Breast epithelium (tissue), 4 donors: ENCODE measurements at regions not wholly inside any gene's neighbourhood (a gene's known extent, or its start where the extent isn't known, plus 50 kb on each side); places are given as distances from the start of the nearest gene placed in this dataset.

Experiments
- DNase-seq, 2 donors: peaks; one replicate each; pipeline ENCODE4 v3.0.0-alpha.2; 2019; ENCODE audit warnings: low spot score in 2 of 2
- H3K27ac ChIP-seq, 2 donors: fragments of 200-600 bp; sonication (generic) in 1 of 2; one replicate each; pipeline ENCODE4 v1.5.1; 2016 to 2019; ENCODE audit warnings: mild to moderate bottlenecking in 1 of 2
- H3K27me3 ChIP-seq, 2 donors: fragments of 200-600 bp; sonication (generic) in 1 of 2; one replicate each; pipeline versions ENCODE4 v1.5.1 to v1.6.0; 2017 to 2019; ENCODE audit warnings: control low read depth in 1 of 2, mild to moderate bottlenecking in 1 of 2
- H3K36me3 ChIP-seq: fragments of 200-600 bp; one replicate; pipeline ENCODE4 v1.5.1; 2019
- H3K4me1 ChIP-seq, 2 donors: fragments of 200-600 bp; sonication (generic); one replicate each; pipeline ENCODE4 v1.5.1; 2016 to 2019; ENCODE audit warnings: control low read depth in 1 of 2
- H3K4me3 ChIP-seq, 3 donors: fragments of 200-600 bp; sonication (generic); 1 replicate in 2 of 3; 2 replicates in 1 of 3; pipeline ENCODE4 v1.5.1; 2016 to 2019; ENCODE audit warnings: mild to moderate bottlenecking in 3 of 3, moderate library complexity in 2 of 3
- H3K9me3 ChIP-seq, 2 donors: fragments of 200-600 bp; sonication (generic) in 1 of 2; one replicate each; pipeline ENCODE4 v1.5.1; 2016 to 2019; ENCODE audit warnings: control low read depth in 1 of 2
- CTCF ChIP-seq, 3 donors: fragments of 450-650 bp; IDR thresholded peaks; one replicate each; pipeline ENCODE4 v1.5.1; 2016 to 2017; ENCODE audit warnings: antibody characterized with exemption in 3 of 3, mild to moderate bottlenecking in 3 of 3, moderate library complexity in 3 of 3
- POLR2A ChIP-seq: fragments of 450-650 bp; IDR thresholded peaks from one replicate; pipeline ENCODE4 v1.6.1; 2016; ENCODE audit warnings: antibody characterized with exemption, mild to moderate bottlenecking, moderate library complexity
- POLR2AphosphoS5 ChIP-seq, 3 donors: sonication (generic); formaldehyde crosslinking; IDR thresholded peaks; one replicate each; pipeline ENCODE4 v1.6.1; 2017; ENCODE audit warnings: antibody characterized with exemption in 3 of 3
- intact Hi-C: fragments of 100-400 bp; cut with DNase I; formaldehyde crosslinking; loops from one replicate; pipeline ENCODE4 v1.15.1; 2023; ENCODE audit warnings: low total_unique reads

- Histone ChIP-seq H3K4me1 (no peaks in the 10 kb centered on the region), H3K27me3 (no peaks in the 10 kb centered on the region), H3K27ac (no peak overlapping the region), H3K36me3 (no peaks in the 10 kb centered on the region), H3K9me3 (no peaks in the 10 kb centered on the region), H3K4me3 (no peak overlapping the region)
- TF ChIP-seq POLR2AphosphoS5 (IDR thresholded peaks at IDR 0.05) (no peak), POLR2A (no peak), CTCF (IDR thresholded peaks at IDR 0.05) (no peak)
- DNase-seq, result no peak
- intact Hi-C loops, result no loop called here
Observed at GRCh38 chr9:119707228-119707845, 338.1 kb upstream of the BRINP1 start.

GRCh38 chr9:119701651-119702050 lies 332.4 kb upstream of the BRINP1 start:
- Histone ChIP-seq H3K4me1 (no peaks in the 10 kb centered on the region), H3K36me3 (no peaks in the 10 kb centered on the region), H3K27ac (no peak overlapping the region), H3K4me3 (no peak overlapping the region), H3K9me3 (no peaks in the 10 kb centered on the region), H3K27me3 (no peaks in the 10 kb centered on the region)
- intact Hi-C loops, result no loop called here
- DNase-seq, result no peak
- TF ChIP-seq CTCF (IDR thresholded peaks at IDR 0.05), result no peak
- no peak for TF ChIP-seq POLR2AphosphoS5 (IDR thresholded peaks at IDR 0.05)
- TF ChIP-seq POLR2A, result no peak

- Histone ChIP-seq H3K4me3 (no peak overlapping the region), H3K27me3 (no peaks in the 10 kb centered on the region), H3K27ac (no peak overlapping the region), H3K9me3 (no peaks in the 10 kb centered on the region), H3K36me3 (no peaks in the 10 kb centered on the region), H3K4me1 (no peaks in the 10 kb centered on the region)
- DNase-seq, result no peak
- TF ChIP-seq POLR2A (no peak), POLR2AphosphoS5 (IDR thresholded peaks at IDR 0.05) (no peak), CTCF (IDR thresholded peaks at IDR 0.05) (no peak)
- intact Hi-C loops, result no loop called here
Observed at GRCh38 chr9:119698535-119698934, 329.3 kb upstream of the BRINP1 start.

- TF ChIP-seq CTCF (IDR thresholded peaks at IDR 0.05) (no peak), POLR2AphosphoS5 (IDR thresholded peaks at IDR 0.05) (no peak), POLR2A (no peak)
- Histone ChIP-seq H3K36me3 (no peaks in the 10 kb centered on the region), H3K4me1 (no peaks in the 10 kb centered on the region), H3K27ac (no peak overlapping the region), H3K4me3 (no peak overlapping the region), H3K9me3 (no peaks in the 10 kb centered on the region), H3K27me3 (no peaks in the 10 kb centered on the region)
- intact Hi-C loops, result no loop called here
- DNase-seq, result no peak
Observed at GRCh38 chr9:119697996-119698395, 328.8 kb upstream of the BRINP1 start.

- Histone ChIP-seq H3K27me3 (no peaks in the 10 kb centered on the region), H3K4me1 (no peaks in the 10 kb centered on the region), H3K9me3 (no peaks in the 10 kb centered on the region), H3K4me3 (no peak overlapping the region), H3K36me3 (no peaks in the 10 kb centered on the region), H3K27ac (no peak overlapping the region)
- no peak for DNase-seq
- no peak for TF ChIP-seq POLR2A
- no peak for TF ChIP-seq POLR2AphosphoS5 (IDR thresholded peaks at IDR 0.05)
- no peak for TF ChIP-seq CTCF (IDR thresholded peaks at IDR 0.05)
- intact Hi-C loops, result no loop called here
Observed at GRCh38 chr9:119689879-119690278, 320.6 kb upstream of the BRINP1 start.
